Left colon (tissue), 2 donors: ENCODE measurements at regions not wholly inside any gene's neighbourhood (a gene's known extent, or its start where the extent isn't known, plus 50 kb on each side); places are given as distances from the start of the nearest gene placed in this dataset.

ENCODE experiments used
- ATAC-seq: fragments of 200-7000 bp; cut with Tn5 transposase; one replicate; pipeline ENCODE4 v1.9.1; 2020; ENCODE audit warnings: mild to moderate bottlenecking, moderate library complexity
- DNase-seq, 2 donors: peaks; one replicate each; pipeline ENCODE4 v3.0.0-alpha.2; 2020
- intact Hi-C, 2 donors: fragments of 100-400 bp; cut with DNase I in 1 of 2; cut with micrococcal nuclease in 1 of 2; formaldehyde crosslinking; loops; one replicate each; pipeline versions ENCODE4 v1.11.2 to v1.14.0; 2022; cut with DNase I, micrococcal nuclease
- donor health status: DM: no; HTN: no; CAD: no.
- donor health status: DM: yes; HTN: yes; CAD: no.

- intact Hi-C loops = no loop called here
- ATAC-seq (no peak), DNase-seq (no peak)
These were observed 288.5 kb upstream of the NEGR1 start for GRCh38 chr1:72570815-72571214.

- ATAC-seq (no peak), DNase-seq (no peak)
- intact Hi-C loops = no loop called here
These were observed 285.8 kb upstream of the NEGR1 start for GRCh38 chr1:72568113-72568512.

- intact Hi-C loops = no loop called here
- DNase-seq (no peak), ATAC-seq (no peak)
These were observed 285.2 kb upstream of the NEGR1 start for GRCh38 chr1:72567521-72567920.

- ATAC-seq = no peak
- intact Hi-C loops = no loop called here
These were observed 282.4 kb upstream of the NEGR1 start for GRCh38 chr1:72564749-72565148.

GRCh38 chr1:72557446-72558049 is 275.2 kb upstream of the NEGR1 start:
- DNase-seq (no peak), ATAC-seq (no peak)
- intact Hi-C loops = no loop called here

More at GRCh38 chr1:72564749-72565148, 282.4 kb upstream of the NEGR1 start:
- no peak for DNase-seq

GRCh38 chr1:72547412-72547811 is 265.1 kb upstream of the NEGR1 start:
- intact Hi-C loops = no loop called here
- no peak for DNase-seq
- no peak for ATAC-seq

- intact Hi-C loops = no loop called here
- ATAC-seq = no peak
These were observed 258.3 kb upstream of the NEGR1 start for GRCh38 chr1:72540674-72541073.

GRCh38 chr1:72535470-72535869 is 253.1 kb upstream of the NEGR1 start:
- DNase-seq = no peak
- no peak for ATAC-seq
- intact Hi-C loops = no loop called here

More at GRCh38 chr1:72540674-72541073, 258.3 kb upstream of the NEGR1 start:
- DNase-seq = no peak

GRCh38 chr1:72530646-72531045 is 248.3 kb upstream of the NEGR1 start:
- intact Hi-C loops = no loop called here
- DNase-seq (no peak), ATAC-seq (no peak)

GRCh38 chr1:72526926-72527325 is 244.6 kb upstream of the NEGR1 start:
- DNase-seq (no peak), ATAC-seq (no peak)
- intact Hi-C loops = no loop called here

GRCh38 chr1:72524021-72524420 is 241.7 kb upstream of the NEGR1 start:
- DNase-seq = no peak
- ATAC-seq = no peak
- intact Hi-C loops = no loop called here

- intact Hi-C loops = no loop called here
- DNase-seq (no peak), ATAC-seq (no peak)
These were observed 239.3 kb upstream of the NEGR1 start for GRCh38 chr1:72521659-72522058.

- intact Hi-C loops = no loop called here
- no peak for ATAC-seq
- no peak for DNase-seq
These were observed 234.5 kb upstream of the NEGR1 start for GRCh38 chr1:72516826-72517225.

- ATAC-seq = no peak
- intact Hi-C loops = no loop called here
- no peak for DNase-seq
These were observed 233.9 kb upstream of the NEGR1 start for GRCh38 chr1:72516264-72516663.

- ATAC-seq = no peak
- DNase-seq = no peak
- intact Hi-C loops = no loop called here
These were observed 216.0 kb upstream of the NEGR1 start for GRCh38 chr1:72498371-72498770.

- intact Hi-C loops = no loop called here
- DNase-seq = no peak
- ATAC-seq = no peak
These were observed 207.5 kb upstream of the NEGR1 start for GRCh38 chr1:72489801-72490200.

GRCh38 chr1:72485801-72486200 is 203.5 kb upstream of the NEGR1 start:
- DNase-seq (no peak), ATAC-seq (no peak)
- intact Hi-C loops = no loop called here

GRCh38 chr1:72483846-72484357 is 201.6 kb upstream of the NEGR1 start:
- DNase-seq = no peak
- no peak for ATAC-seq
- intact Hi-C loops = no loop called here

GRCh38 chr1:72482736-72483413 is 200.5 kb upstream of the NEGR1 start:
- intact Hi-C loops = no loop called here
- no peak for DNase-seq
- no peak for ATAC-seq

GRCh38 chr1:72481420-72481970 is 199.2 kb upstream of the NEGR1 start:
- intact Hi-C loops = no loop called here
- no peak for DNase-seq
- no peak for ATAC-seq
